Right lobe of liver (tissue), 6 donors: ENCODE measurements at regions not wholly inside any gene's neighbourhood (a gene's known extent, or its start where the extent isn't known, plus 50 kb on each side); places are given as distances from the start of the nearest gene placed in this dataset.

Source experiments
- ATAC-seq, 4 donors: fragments of 200-7000 bp; cut with Tn5 transposase; one replicate each; pipeline ENCODE4 v1.9.1; 2020; ENCODE audit warnings: mild to moderate bottlenecking in 4 of 4, moderate library complexity in 4 of 4
- DNase-seq, 3 donors: peaks; one replicate each; pipeline ENCODE4 v3.0.0-alpha.2; 2020
- H3K27ac ChIP-seq, 3 donors: fragments of 200-600 bp; one replicate each; pipeline ENCODE4 v1.8.0; 2022
- H3K27me3 ChIP-seq, 2 donors: fragments of 200-600 bp; one replicate each; pipeline ENCODE4 v1.8.0; 2022
- H3K36me3 ChIP-seq, 4 donors: fragments of 200-600 bp; sonication (generic) in 1 of 4; one replicate each; pipeline versions ENCODE4 v1.5.1 to v1.8.0; 2017 to 2022; ENCODE audit warnings: control low read depth in 1 of 4
- H3K4me1 ChIP-seq, 4 donors: fragments of 200-600 bp; sonication (generic) in 1 of 4; one replicate each; pipeline versions ENCODE4 v1.5.1 to v1.8.0; 2017 to 2022; ENCODE audit warnings: control low read depth in 1 of 4
- H3K4me3 ChIP-seq, 3 donors: fragments of 200-600 bp; one replicate each; pipeline ENCODE4 v1.8.0; 2022
- H3K9me3 ChIP-seq, 4 donors: fragments of 200-600 bp; sonication (generic) in 1 of 4; one replicate each; pipeline versions ENCODE4 v1.5.1 to v1.8.0; 2017 to 2022; ENCODE audit warnings: control low read depth in 1 of 4
- POLR2A ChIP-seq: fragments of 450-650 bp; IDR thresholded peaks from one replicate; pipeline ENCODE4 v1.6.1; 2017; ENCODE audit warnings: antibody characterized with exemption, mild to moderate bottlenecking
- WGBS: methylation state at CpG from one replicate; pipeline ENCODE4 v1.1.6; 2018; ENCODE audit warnings: low coverage, low lambda C conversion rate; ENCODE audit not compliant: insufficient coverage; ENCODE audit errors: missing lambda C conversion rate; 5-methylcytosine and 5-hydroxymethylcytosine counted together
- intact Hi-C, 2 donors: fragments of 100-400 bp; cut with DNase I; formaldehyde crosslinking; loops; one replicate each; pipeline versions ENCODE4 v1.11.2 to v1.14.1; 2022
- TF ChIP-seq, protein P1 (sequence below), 4 donors: fragments of 200-600 bp in 3 of 4; fragments of 450-650 bp in 1 of 4; IDR thresholded peaks; one replicate each; pipeline versions ENCODE4 v1.5.1 to v1.8.0; 2016 to 2022; ENCODE audit warnings: antibody characterized with exemption in 4 of 4, mild to moderate bottlenecking in 2 of 4
- donor health status: DM: no; HTN: yes; CAD: no.
- donor health status: DM: no; HTN: no; CAD: no.
- donor health status: DM: no; HTN: no; CAD: no.
- donor health status: DM: no; HTN: yes; CAD: no.
- donor health status: DM: no; HTN: yes; CAD: no.

- Histone ChIP-seq H3K4me3 (no peak overlapping the region), H3K27me3 (no peaks in the 10 kb centered on the region), H3K4me1 (no peaks in the 10 kb centered on the region), H3K36me3 (no peaks in the 10 kb centered on the region), H3K27ac (no peak overlapping the region), H3K9me3 (no peaks in the 10 kb centered on the region)
- WGBS: 49% methylated on average over 3 of the region's 3 CpGs
- TF ChIP-seq, protein P1, sequence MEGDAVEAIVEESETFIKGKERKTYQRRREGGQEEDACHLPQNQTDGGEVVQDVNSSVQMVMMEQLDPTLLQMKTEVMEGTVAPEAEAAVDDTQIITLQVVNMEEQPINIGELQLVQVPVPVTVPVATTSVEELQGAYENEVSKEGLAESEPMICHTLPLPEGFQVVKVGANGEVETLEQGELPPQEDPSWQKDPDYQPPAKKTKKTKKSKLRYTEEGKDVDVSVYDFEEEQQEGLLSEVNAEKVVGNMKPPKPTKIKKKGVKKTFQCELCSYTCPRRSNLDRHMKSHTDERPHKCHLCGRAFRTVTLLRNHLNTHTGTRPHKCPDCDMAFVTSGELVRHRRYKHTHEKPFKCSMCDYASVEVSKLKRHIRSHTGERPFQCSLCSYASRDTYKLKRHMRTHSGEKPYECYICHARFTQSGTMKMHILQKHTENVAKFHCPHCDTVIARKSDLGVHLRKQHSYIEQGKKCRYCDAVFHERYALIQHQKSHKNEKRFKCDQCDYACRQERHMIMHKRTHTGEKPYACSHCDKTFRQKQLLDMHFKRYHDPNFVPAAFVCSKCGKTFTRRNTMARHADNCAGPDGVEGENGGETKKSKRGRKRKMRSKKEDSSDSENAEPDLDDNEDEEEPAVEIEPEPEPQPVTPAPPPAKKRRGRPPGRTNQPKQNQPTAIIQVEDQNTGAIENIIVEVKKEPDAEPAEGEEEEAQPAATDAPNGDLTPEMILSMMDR (IDR thresholded peaks at IDR 0.05): no peak
- no peak for TF ChIP-seq POLR2A
- DNase-seq: no peak
- intact Hi-C loops: no loop called here
- ATAC-seq: no peak
Measured at GRCh38 chr11:130631119-130631518, 182.7 kb downstream of the ADAMTS15 start.

DNA sequence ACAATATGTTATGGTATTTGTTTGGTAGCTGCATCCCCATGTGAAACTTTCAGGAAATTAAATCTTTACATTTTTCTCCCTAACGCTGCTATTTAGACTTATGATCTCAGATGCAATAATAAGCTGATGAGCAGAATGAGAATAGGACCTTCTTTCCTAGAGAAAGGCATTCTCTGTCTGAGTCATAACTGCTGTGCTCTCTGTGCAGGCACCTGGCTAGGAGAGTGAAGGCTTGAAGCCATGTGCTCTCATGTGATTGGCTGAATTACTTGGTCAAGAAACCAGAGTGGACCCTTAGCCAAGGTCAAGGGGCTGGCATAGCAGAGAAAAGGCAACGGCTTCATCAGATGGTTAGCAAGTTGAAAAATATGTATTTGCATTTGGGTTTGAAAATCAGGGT, 185.0 kb downstream of the ADAMTS15 start:
- intact Hi-C loops: no loop called here
- no peaks in the 10 kb centered on the region for H3K27me3 ChIP-seq
- no peak overlapping the region for H3K27ac ChIP-seq
- WGBS: 60% methylated on average over 2 of the region's 2 CpGs
- peaks cover 0 to 11% (median under 1%) of the 10 kb centered on the region in 4 donors for H3K4me1 ChIP-seq
- no peak for TF ChIP-seq POLR2A
- TF ChIP-seq, protein P1 (IDR thresholded peaks at IDR 0.05): no peak
- DNase-seq (no peak), ATAC-seq (no peak)
- H3K9me3 ChIP-seq: no peaks in the 10 kb centered on the region
- no peaks in the 10 kb centered on the region for H3K36me3 ChIP-seq
- H3K4me3 ChIP-seq: no peak overlapping the region

DNA sequence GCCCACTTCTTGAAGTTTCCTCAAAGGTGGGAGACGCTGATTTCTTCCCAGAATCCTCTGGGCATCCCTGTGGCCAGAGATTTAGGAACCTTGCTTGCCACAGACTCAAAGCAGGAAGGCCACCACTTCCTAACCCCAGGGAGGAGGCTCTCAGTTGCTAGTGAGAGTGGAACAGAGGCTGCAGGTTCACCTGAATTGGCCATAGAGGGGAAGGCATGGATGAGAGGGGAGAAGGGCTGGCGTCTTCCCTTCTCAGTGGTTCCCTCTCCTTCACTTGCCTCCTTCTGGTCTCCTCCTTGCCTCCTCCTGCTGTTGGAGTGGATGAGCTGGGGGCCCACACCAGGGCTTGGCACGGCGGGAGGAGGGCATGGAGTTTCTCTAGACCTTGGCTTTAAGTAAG, 185.7 kb downstream of the ADAMTS15 start:
- Histone ChIP-seq H3K27ac (no peak overlapping the region), H3K36me3 (no peaks in the 10 kb centered on the region), H3K4me1 (peaks cover 0 to 16% (median 1%) of the 10 kb centered on the region in 4 donors), H3K4me3 (no peak overlapping the region), H3K9me3 (no peaks in the 10 kb centered on the region), H3K27me3 (no peaks in the 10 kb centered on the region)
- WGBS: 14% methylated on average over 1 of the region's 4 CpGs
- TF ChIP-seq POLR2A: no peak
- TF ChIP-seq, protein P1 (IDR thresholded peaks at IDR 0.05): no peak
- ATAC-seq (no peak), DNase-seq (no peak)
- intact Hi-C loops: no loop called here

DNA sequence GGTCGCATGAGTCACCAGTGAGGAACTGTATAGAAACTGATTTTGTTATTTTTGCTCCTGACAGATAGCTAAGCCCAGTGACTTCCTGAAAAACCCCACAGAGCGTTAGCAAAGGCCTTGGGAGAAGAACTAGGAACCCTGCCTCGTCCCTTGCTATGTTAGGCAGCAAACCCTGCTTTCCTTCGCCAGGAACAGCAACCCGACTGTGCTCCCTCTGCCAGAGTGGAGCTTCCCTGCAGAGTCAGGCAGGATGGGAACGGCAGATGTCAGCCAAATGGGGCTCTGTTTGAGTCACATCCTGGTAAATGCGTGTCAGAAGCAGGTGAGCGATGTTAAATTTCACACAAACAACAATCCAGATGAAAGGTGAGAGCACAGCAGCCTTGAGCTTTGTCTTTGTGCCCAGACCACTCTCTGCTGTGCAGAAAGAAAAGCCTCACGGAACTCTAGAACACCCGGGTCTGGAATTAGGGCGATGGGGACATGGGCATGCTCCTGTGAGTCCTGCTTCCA, 186.6 kb downstream of the ADAMTS15 start:
- WGBS: 28% methylated on average over 11 of the region's 11 CpGs
- no peak for TF ChIP-seq POLR2A
- TF ChIP-seq, protein P1 (IDR thresholded peaks at IDR 0.05): no peak
- H3K4me3 ChIP-seq: no peak overlapping the region
- ATAC-seq (peak in 1 of 4 donors; percentile 29), DNase-seq (no peak)
- intact Hi-C loops: no loop called here
- H3K27ac ChIP-seq: no peak overlapping the region
- H3K4me1 ChIP-seq: peaks cover 0 to 20% (median 1%) of the 10 kb centered on the region in 4 donors
- H3K27me3 ChIP-seq: no peaks in the 10 kb centered on the region
- H3K9me3 ChIP-seq: no peaks in the 10 kb centered on the region
- no peaks in the 10 kb centered on the region for H3K36me3 ChIP-seq
